Fibroblast of skin of scalp (primary cell): ENCODE measurements at regions not wholly inside any gene's neighbourhood (a gene's known extent, or its start where the extent isn't known, plus 50 kb on each side); places are given as distances from the start of the nearest gene placed in this dataset.

Experiments used
- DNase-seq: peaks from one replicate; pipeline ENCODE4 v3.0.0-alpha.2; 2013

DNA sequence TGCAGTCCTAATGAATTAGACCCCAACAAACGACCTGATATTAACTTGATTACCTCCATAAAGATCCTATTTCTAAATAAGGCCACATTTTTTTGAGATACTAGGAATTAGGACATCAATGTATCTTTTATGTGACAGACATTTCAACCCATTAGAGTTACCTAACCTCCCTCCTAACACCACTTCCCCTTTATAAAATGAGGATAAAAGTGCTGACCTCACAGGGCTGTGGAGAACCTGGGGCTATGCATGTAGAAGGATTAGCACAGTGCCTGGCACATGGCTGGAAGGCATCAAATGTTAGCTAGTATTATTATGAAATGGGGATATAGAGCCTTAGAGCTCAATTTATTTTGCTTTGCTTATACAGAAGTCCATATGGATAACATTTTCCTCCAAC is 53.5 kb upstream of the LRRN1 start:
- no peak for DNase-seq

- no peak for DNase-seq
Observed at GRCh38 chr3:3744826-3745225, 54.4 kb upstream of the LRRN1 start.

GRCh38 chr3:3743754-3744153 is 55.5 kb upstream of the LRRN1 start:
- DNase-seq: no peak

- no peak for DNase-seq
Observed at GRCh38 chr3:3740061-3740460, 59.2 kb upstream of the LRRN1 start.

DNA sequence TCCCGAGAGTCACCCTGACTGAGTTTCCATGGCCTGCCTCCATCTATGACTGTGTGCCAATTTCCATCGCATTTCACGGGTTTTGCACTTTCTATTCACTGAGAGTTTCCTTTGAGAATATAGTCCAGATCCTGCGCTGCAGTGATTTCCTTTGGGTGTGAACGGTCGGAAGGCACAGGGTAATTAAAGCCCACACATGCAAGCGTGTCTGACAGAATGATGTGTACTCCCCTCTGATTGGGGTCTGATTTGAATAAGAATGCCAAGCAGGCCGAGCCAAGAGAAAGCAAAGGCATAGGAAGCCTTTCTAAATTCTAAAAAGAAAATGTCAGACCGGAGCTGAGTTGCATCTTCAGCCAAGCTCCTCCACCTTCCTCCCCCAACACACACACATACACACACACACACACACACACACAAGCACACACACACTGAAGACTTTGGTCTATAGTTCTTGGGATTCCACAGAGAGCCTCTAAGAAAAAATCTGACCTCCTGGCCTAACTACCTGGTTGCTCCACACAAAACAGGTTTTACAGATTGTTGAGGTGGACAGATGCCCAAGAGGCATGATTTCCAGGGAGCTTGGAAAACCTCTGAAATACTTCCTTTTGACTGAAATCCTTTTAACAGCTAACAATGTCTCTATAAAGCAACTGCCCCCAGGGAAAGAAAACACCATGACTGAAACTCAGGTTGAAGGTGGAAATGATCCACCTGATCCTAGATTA is 59.7 kb upstream of the LRRN1 start:
- DNase-seq: no peak

DNA sequence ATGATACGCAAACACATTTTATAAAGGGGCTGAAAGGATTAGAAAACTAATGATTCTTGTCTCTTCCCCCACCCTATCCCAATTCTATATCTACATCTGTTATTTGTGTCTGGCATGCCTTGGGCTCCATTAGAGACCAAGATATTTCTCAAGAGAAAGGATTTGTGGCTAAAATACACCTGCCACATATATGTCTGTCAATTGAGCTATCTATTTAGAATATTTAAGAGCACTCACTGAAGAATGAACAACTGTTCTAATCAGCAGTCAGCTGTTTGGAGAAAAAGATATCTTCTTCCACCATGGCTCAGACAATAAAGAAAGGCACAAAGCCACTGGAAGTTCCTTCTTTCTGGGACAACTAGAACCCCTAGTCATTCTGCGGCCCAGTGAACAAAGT is 61.7 kb upstream of the LRRN1 start:
- no peak for DNase-seq

DNA sequence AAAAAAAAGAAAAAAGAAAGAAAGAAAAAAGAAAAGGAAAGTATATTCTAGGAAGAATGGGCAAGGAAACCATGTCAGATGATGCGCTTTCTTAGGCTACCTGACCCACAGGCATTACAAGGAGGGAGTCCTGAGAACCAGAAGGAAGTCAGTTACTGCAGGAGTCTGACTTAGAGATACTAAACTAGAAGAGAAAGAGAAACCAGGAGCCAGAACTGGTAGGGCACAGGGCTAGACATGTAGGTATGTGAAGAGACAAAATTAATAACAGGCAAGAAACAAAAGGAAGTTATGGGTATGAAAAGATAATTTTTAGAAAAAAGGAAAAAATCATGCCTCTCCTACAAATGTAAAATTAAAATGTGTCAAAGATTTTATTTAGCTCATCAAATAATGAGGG is 63.3 kb upstream of the LRRN1 start:
- DNase-seq: no peak

- DNase-seq: no peak
Observed at GRCh38 chr3:3734881-3735280, 64.3 kb upstream of the LRRN1 start.

DNA sequence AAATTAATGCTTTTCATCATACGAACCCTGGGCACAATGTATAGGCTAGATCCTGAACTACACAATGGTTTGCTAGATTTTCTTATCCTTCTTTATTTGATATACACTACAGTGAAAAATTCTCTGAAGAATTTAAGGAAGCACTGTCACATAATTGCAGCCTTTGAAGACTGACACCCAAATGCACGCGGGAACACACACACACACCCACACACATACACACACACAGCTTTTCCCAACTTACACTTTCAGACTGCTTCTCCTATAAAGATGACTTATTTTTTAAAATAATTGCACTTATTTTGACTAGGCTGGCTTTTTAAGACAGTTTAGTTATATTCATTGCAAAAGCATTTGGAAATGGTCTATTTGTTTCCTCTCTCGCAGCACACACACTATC is 70.0 kb upstream of the LRRN1 start:
- DNase-seq: no peak

DNA sequence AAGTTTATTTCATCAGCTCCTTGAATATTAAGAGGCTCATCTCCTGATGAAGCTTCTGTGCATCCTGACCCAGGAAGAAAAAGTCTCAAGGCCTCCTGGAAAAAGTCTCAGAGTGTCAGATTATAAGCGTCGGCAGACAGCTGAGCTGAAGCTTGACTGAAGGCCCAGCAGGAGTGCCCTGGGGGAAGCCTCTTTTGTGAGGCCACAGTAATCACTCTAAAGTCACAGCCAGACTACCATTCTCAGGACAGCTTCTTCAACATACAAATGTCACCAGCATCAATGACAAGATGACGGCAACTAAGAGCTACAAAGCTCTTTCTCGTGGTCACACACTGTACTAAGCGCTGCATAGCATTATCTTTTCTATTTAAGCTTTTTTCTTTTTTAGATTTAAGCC is 72.7 kb upstream of the LRRN1 start:
- DNase-seq: no peak

DNA sequence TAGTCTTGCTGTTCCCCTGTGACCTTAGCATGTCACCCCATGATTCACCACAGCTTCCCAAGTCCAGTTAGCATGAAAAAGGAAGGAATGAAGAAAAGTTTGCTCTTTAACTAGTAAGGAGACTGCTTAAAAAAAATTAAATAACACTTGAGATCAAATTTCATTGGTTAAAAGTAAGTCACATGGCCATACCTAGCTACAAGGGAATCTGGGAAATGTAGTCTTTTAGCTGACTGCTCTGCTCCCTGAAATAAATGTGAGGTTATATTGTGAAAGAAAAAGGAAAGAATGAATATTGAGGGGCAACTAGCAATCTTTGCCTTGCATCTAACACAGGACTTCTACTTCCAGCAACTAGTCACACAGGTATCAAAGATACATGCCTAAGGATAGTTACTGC is 84.7 kb upstream of the LRRN1 start:
- no peak for DNase-seq

GRCh38 chr3:3712971-3713370 is 86.3 kb upstream of the LRRN1 start:
- DNase-seq: no peak

DNA sequence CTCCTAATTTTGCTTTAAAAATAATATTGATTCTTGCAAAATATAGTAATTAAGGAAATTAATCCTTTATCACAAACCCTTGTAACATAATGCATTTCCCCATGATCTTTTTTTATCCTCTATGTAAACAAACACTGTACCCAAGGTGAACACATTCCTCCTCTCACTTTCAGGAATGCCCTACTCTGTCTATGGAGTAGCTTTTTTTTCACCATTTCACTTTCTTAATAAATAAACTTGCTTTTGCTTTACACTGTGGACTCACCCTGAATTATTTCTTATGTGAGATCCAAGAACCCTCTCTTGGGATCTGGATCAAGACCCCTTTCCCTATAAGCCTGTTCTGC is 90.5 kb upstream of the LRRN1 start:
- no peak for DNase-seq

- DNase-seq: no peak
Observed at GRCh38 chr3:3707858-3708768, 91.1 kb upstream of the LRRN1 start.

DNA sequence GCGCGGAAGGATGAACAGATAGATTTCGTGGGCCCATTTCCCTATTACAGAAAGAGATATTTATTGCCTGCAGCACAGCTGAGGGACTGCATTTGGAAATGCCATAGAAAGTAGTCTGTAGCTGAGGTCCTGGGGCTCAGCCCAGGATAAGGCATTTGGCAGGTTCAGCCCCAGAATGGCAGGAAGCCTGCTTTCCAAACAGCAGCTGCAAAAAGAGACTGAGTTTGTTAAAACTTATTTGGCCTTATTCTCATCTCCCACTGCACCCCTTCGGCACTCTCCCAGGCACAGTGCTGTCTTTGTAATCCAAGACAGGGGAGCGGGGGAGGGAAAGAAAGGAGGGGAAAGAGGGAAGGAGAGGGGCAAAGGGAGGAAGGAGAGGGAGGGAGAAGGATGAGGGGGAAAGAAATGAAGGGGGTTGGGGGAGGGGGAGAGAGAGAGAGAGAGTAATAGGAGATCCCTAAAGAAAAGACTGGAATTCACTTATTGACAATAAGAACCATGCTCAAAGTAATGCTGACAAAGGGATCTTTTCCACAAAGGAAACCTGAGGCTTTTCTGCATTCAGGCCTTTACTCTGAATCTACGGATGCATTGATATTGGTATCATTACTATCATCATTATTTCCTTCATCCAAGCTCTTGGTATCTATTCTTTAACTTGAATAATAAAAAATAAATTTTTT is 94.0 kb upstream of the LRRN1 start:
- no peak for DNase-seq

- DNase-seq: no peak
Observed at GRCh38 chr3:3701949-3702348, 97.3 kb upstream of the LRRN1 start.

DNA sequence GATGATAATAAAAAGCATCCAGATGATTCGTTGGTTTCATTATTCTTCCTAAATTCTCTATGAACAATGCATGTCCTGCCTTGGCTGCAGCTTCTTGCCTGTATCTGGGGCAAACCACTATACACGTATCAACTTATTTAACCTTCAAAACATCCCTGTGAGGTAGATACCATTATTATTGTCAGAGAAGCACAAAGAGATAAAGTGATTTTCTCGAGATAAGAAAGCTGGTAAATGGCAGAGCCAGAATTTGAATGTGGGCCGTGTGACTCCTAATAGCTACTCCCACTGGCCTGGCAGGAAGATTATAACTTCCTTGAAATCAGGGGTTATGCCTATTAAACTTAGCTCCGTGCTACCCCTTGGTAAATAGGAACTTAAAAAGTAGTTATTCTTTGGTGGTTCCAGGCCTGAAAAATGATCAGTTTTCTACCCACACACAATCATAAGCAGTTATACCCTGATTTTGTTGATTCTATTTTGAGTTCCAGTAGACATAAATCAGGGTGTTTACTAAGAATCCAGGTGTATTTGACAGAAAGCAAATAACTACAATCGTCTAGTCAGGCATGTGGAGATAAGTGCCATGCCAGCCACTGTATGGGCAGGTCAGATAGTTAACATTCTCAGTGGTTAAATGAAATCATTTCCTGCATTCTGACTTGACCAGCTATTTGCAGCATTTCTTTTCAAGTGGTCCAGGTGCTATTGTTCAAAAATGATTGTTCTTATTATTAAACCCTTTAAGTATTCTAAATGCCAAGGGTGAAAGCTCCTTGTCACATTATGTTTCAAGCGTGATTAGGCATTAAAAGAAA is 99.2 kb upstream of the LRRN1 start:
- no peak for DNase-seq

DNA sequence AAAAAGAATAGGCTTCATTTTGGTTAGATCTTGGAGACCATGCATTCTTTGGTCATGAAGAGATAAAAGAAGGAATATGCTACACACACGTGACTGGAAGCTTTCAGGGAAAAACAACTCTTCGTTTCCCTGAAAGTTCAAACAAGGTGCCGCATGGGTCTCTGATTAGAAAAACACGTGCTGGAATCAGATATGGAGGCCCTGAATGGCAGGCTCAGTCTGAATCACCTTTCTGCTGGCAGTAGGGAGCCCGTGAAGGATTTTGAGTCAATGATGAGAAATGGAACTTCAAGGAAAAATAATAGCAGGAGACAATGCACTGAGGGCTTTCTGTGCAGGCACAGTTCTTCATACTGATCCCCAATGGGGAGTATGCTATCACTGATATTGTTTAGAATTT is 99.8 kb upstream of the LRRN1 start:
- DNase-seq: no peak

DNA sequence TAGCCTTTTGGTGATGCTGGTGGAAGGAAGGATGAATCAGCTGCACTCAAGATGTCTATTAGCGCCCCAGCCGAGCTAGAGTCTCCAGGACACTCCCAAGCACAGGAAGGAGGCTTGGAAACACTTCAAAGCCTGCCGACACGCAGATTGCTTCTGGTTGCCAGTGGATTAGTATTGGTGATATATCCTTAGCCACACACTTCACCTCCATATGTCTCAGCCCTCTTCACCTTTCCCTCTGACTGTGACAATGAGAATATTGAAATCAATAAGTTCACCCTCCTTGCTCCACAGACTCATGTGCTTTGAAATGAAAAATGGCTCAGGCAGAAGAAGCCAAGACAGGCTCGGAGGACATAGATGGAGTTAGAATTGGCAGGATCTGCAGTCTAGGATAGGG is 102.9 kb upstream of the LRRN1 start:
- DNase-seq: no peak

DNA sequence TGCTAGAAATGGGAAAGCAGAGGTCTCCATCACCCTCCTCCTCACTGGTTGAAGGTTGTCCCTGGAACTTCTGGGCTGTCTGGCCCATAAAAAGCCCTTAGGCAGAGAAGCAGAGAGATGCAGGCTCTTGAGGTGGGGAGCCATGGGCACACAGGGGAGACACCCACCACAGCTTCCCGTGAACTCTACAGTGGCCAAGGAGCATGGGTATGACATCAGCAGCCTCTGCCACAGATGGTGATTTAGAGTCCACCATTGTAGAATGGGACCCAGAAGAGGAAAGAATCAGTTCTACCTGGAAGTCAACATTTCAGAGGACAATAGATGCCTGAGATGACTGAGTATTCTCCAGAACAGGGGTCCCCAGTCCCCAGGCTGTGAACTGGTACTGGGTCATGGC is 105.6 kb upstream of the LRRN1 start:
- no peak for DNase-seq

GRCh38 chr3:3689601-3690375 is 109.4 kb upstream of the LRRN1 start:
- no peak for DNase-seq
